NCI-H2107 treated with DMSO at 0.1 percent for 48 hours (cell line): ENCODE measurements at regions not wholly inside any gene's neighbourhood (a gene's known extent, or its start where the extent isn't known, plus 50 kb on each side); places are given as distances from the start of the nearest gene placed in this dataset.
A peak's percentile ranks its signal among the peaks of the same experiment; 100 is the strongest.

ENCODE experiments used
- DNase-seq: peaks from one replicate; lab custom pipeline; 2025; ENCODE audit not compliant: unreplicated experiment; lab: John Stamatoyannopoulos, UW

- no peak for DNase-seq
These were observed 1106.4 kb downstream of the NLGN4X start for GRCh38 chrX:5122181-5122678.

- DNase-seq = no peak
These were observed 1110.9 kb downstream of the NLGN4X start for GRCh38 chrX:5117816-5118215.

- peak; percentile 3 for DNase-seq
These were observed 1115.5 kb downstream of the NLGN4X start for GRCh38 chrX:5113128-5113527.

- DNase-seq = no peak
These were observed 1128.7 kb downstream of the NLGN4X start for GRCh38 chrX:5100004-5100403.

- no peak for DNase-seq
These were observed 1142.3 kb downstream of the NLGN4X start for GRCh38 chrX:5086388-5086787.

- no peak for DNase-seq
These were observed 1144.4 kb downstream of the NLGN4X start for GRCh38 chrX:5084279-5084678.

- DNase-seq = no peak
These were observed 1146.0 kb downstream of the NLGN4X start for GRCh38 chrX:5082705-5083104.

GRCh38 chrX:5080791-5081190, 1147.9 kb downstream of the NLGN4X start:
- DNase-seq = no peak

- no peak for DNase-seq
These were observed 1160.1 kb downstream of the NLGN4X start for GRCh38 chrX:5068550-5068949.

GRCh38 chrX:5057786-5058185, 1170.9 kb downstream of the NLGN4X start:
- DNase-seq = no peak

GRCh38 chrX:5054852-5055251, 1173.8 kb downstream of the NLGN4X start:
- DNase-seq = no peak

GRCh38 chrX:5051831-5052491, 1176.7 kb downstream of the NLGN4X start:
- no peak for DNase-seq

GRCh38 chrX:5042563-5042962, 1186.1 kb downstream of the NLGN4X start:
- no peak for DNase-seq

- DNase-seq = no peak
These were observed 1196.9 kb downstream of the NLGN4X start for GRCh38 chrX:5031792-5032191.

- DNase-seq = no peak
These were observed 1213.2 kb downstream of the NLGN4X start for GRCh38 chrX:5015451-5015850.

- DNase-seq = no peak
These were observed 1233.8 kb downstream of the NLGN4X start for GRCh38 chrX:4994855-4995254.

GRCh38 chrX:4978613-4979012, 1250.1 kb downstream of the NLGN4X start:
- no peak for DNase-seq

GRCh38 chrX:4971646-4972045, 1257.0 kb downstream of the NLGN4X start:
- no peak for DNase-seq

- no peak for DNase-seq
These were observed 1250.7 kb upstream of the PRKX start for GRCh38 chrX:4964112-4964511.

- no peak for DNase-seq
These were observed 1250.0 kb upstream of the PRKX start for GRCh38 chrX:4963432-4963831.

GRCh38 chrX:4944767-4945166, 1231.3 kb upstream of the PRKX start:
- DNase-seq = no peak

- no peak for DNase-seq
These were observed 1222.9 kb upstream of the PRKX start for GRCh38 chrX:4936315-4936714.

- DNase-seq = no peak
These were observed 1222.4 kb upstream of the PRKX start for GRCh38 chrX:4935846-4936245.
